PC-9 (cell line): ENCODE measurements at regions not wholly inside any gene's neighbourhood (a gene's known extent, or its start where the extent isn't known, plus 50 kb on each side); places are given as distances from the start of the nearest gene placed in this dataset.

Experiments
- CTCF ChIP-seq: fragments of 200-600 bp; sonication (generic); conservative IDR thresholded peaks from 2 replicates; pipeline ENCODE4 v1.6.1; 2017; ENCODE audit warnings: mixed run types, antibody characterized with exemption, mild to moderate bottlenecking, moderate library complexity
- EZH2 ChIP-seq: fragments of 200-600 bp; sonication (generic); IDR thresholded peaks from 2 replicates; pipeline ENCODE4 v1.8.0; 2017; ENCODE audit warnings: antibody characterized with exemption, low read depth

DNA sequence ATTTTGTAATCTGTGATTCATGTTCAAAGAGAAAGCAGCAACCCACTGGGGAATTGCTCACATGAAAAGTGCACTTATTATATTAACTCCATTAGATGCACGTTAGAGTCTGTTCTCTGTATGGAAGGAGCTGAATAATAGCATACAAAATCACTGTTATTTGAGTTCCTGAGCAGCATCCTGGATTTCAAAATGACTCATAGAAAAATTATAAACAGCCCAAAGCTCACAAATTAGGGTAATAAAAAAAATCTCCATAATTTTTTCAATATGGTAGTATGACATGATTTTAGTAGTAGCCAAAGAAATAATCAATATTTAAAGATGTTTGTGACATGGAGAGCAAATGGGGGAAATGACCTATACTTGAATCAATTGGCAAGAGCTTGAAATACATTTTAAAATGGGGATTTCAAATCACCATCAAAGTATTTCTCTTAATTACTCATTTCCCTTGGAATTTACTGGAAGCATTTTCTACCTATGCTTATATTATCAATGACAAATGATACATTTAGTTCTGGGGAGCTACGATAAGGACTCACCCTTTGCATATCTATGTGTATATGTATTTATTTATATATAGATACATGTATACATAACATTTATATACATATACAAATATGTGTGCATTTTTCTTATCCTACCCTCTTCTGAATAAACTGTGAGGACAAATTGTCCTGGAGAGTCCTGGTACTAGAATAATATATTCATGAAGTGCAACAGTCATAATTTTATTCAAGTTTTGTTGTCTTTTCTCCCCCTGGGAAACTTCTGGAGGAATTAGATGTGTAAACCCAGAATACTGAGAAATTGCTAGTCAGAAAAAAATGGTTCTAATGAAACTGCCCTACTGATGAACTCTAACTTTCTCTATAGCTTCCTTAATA is 116.3 kb downstream of the RPL22L1 start:
- no peak for TF ChIP-seq CTCF
- no peak for TF ChIP-seq EZH2
